Trophoblast cell (in vitro differentiated cells and primary cell): ENCODE measurements at regions not wholly inside any gene's neighbourhood (a gene's known extent, or its start where the extent isn't known, plus 50 kb on each side); places are given as distances from the start of the nearest gene placed in this dataset.

Experiments used
- DNase-seq, 2 donors: peaks; one replicate each; pipeline ENCODE4 v3.0.0-alpha.2; 2016
- H2AFZ ChIP-seq: 2 replicates; pipeline ENCODE4 v1.6.1; 2013; ENCODE audit warnings: low read length, moderate library complexity, mild to moderate bottlenecking; ENCODE audit not compliant: insufficient read depth, poor library complexity
- H2AK5ac ChIP-seq: 2 replicates; pipeline ENCODE4 v1.6.1; 2013; ENCODE audit warnings: mild to moderate bottlenecking, low read length
- H2BK120ac ChIP-seq: 2 replicates; pipeline ENCODE4 v1.6.1; 2013; ENCODE audit warnings: low read length, mild to moderate bottlenecking, moderate library complexity; ENCODE audit not compliant: insufficient read depth, poor library complexity
- H2BK12ac ChIP-seq: 2 replicates; pipeline ENCODE4 v1.6.1; 2013; ENCODE audit warnings: mild to moderate bottlenecking, low read length, moderate library complexity
- H2BK5ac ChIP-seq: 2 replicates; pipeline ENCODE4 v1.6.1; 2013; ENCODE audit warnings: low read length, low read depth, moderate library complexity, mild to moderate bottlenecking; ENCODE audit not compliant: poor library complexity
- H3K14ac ChIP-seq: 2 replicates; pipeline ENCODE4 v1.6.1; 2013; ENCODE audit warnings: mild to moderate bottlenecking, low read length
- H3K18ac ChIP-seq: 2 replicates; pipeline ENCODE4 v1.6.1; 2013; ENCODE audit warnings: mild to moderate bottlenecking, low read length
- H3K23ac ChIP-seq: 2 replicates; pipeline ENCODE4 v1.6.1; 2013; ENCODE audit warnings: low read length
- H3K27ac ChIP-seq: 2 replicates; pipeline ENCODE4 v1.5.1; 2013; ENCODE audit warnings: low read depth, mild to moderate bottlenecking, inconsistent platforms, low read length, moderate library complexity
- H3K27me3 ChIP-seq: 2 replicates; pipeline ENCODE4 v1.6.1; 2013; ENCODE audit warnings: inconsistent platforms, mild to moderate bottlenecking, low read length, moderate library complexity; ENCODE audit not compliant: insufficient read depth
- H3K36me3 ChIP-seq, 2 experiments: 1 replicate in 1 of 2; 2 replicates in 1 of 2; pipeline ENCODE4 v1.6.1; 2013; ENCODE audit warnings: low read length in 2 of 2, mild to moderate bottlenecking in 2 of 2, moderate library complexity in 1 of 2; ENCODE audit not compliant: insufficient read depth in 2 of 2, control insufficient read depth in 1 of 2
- H3K4ac ChIP-seq: 2 replicates; pipeline ENCODE4 v1.6.1; 2013; ENCODE audit warnings: low read depth, mild to moderate bottlenecking, low read length, moderate library complexity
- H3K4me1 ChIP-seq, 2 experiments: 1 replicate in 1 of 2; 2 replicates in 1 of 2; pipeline ENCODE4 v1.6.1; 2013; ENCODE audit warnings: low read length in 2 of 2, mild to moderate bottlenecking in 2 of 2, moderate library complexity in 1 of 2; ENCODE audit not compliant: insufficient read depth in 2 of 2, control insufficient read depth in 1 of 2
- H3K4me2 ChIP-seq: 2 replicates; pipeline ENCODE4 v1.6.1; 2013; ENCODE audit warnings: inconsistent platforms, mild to moderate bottlenecking, low read length, moderate library complexity
- H3K4me3 ChIP-seq: 2 replicates; pipeline ENCODE4 v1.5.1; 2013; ENCODE audit warnings: mild to moderate bottlenecking, low read depth, low read length, inconsistent platforms
- H3K79me1 ChIP-seq: one replicate; pipeline ENCODE4 v1.6.1; 2013; ENCODE audit warnings: low read length
- H3K79me2 ChIP-seq: 2 replicates; pipeline ENCODE4 v1.6.1; 2013; ENCODE audit warnings: low read length, mild to moderate bottlenecking; ENCODE audit not compliant: control insufficient read depth, insufficient read depth, poor library complexity
- H3K9ac ChIP-seq: 2 replicates; pipeline ENCODE4 v1.6.1; 2013; ENCODE audit warnings: mild to moderate bottlenecking, low read length
- H3K9me3 ChIP-seq: 2 replicates; pipeline ENCODE4 v1.6.1; 2013; ENCODE audit warnings: low read depth, mild to moderate bottlenecking, control low read depth, inconsistent platforms, low read length; ENCODE audit not compliant: insufficient read depth
- H4K12ac ChIP-seq: 2 replicates; pipeline ENCODE4 v1.6.1; 2013; ENCODE audit warnings: low read depth, mild to moderate bottlenecking, low read length, moderate library complexity
- H4K8ac ChIP-seq: 2 replicates; pipeline ENCODE4 v1.6.1; 2013; ENCODE audit warnings: low read depth, mild to moderate bottlenecking, low read length, moderate library complexity
- H4K91ac ChIP-seq: one replicate; pipeline ENCODE4 v1.6.1; 2013; ENCODE audit warnings: low read depth, mild to moderate bottlenecking, low read length, moderate library complexity
- WGBS: extraction: QIAGEN DNeasy Blood & Tissue Kit; methylation state at CpG from one replicate; pipeline ENCODE4 v1.1.7; 2013; ENCODE audit warnings: missing lambda C conversion rate; ENCODE audit not compliant: insufficient read length, insufficient coverage; ENCODE audit errors: extremely low coverage; 5-methylcytosine and 5-hydroxymethylcytosine counted together

DNA sequence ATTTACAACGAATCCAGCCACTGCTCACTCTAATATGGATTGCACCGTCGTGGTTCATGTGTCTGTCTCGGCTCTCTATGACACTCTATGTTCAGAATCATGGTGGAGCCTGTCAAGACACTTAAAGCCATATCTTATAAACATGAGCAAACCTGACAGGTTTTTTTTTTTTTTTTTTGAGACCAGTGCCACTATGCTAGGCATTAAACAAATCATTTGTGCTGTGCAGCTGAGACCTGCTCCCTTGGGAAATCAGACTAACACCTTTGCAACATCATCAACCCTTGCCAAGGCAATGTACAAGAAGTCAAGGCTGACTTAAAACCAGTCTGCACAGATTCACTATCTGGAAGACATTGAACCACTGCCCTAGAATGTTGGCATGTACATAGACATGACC is 181.2 kb upstream of the ANK3 start:
- H3K4me2 ChIP-seq = no peak overlapping the region
- no peak overlapping the region for H4K12ac ChIP-seq
- no peak overlapping the region for H3K23ac ChIP-seq
- H3K4me1 ChIP-seq = no peaks in the 10 kb centered on the region
- H2AK5ac ChIP-seq = no peak overlapping the region
- no peak overlapping the region for H3K14ac ChIP-seq
- no CpG with 5 or more reads among the region's 4 CpGs for WGBS
- no peak overlapping the region for H3K4me3 ChIP-seq
- no peaks in the 10 kb centered on the region for H3K9me3 ChIP-seq
- no peak overlapping the region for H3K27ac ChIP-seq
- H3K36me3 ChIP-seq = no peaks in the 10 kb centered on the region
- H3K27me3 ChIP-seq = no peaks in the 10 kb centered on the region
- H4K8ac ChIP-seq = no peak overlapping the region
- H2BK12ac ChIP-seq = no peak overlapping the region
- no peak overlapping the region for H2BK5ac ChIP-seq
- H3K9ac ChIP-seq = no peak overlapping the region
- no peaks in the 10 kb centered on the region for H3K79me1 ChIP-seq
- no peak overlapping the region for H3K4ac ChIP-seq
- no peak overlapping the region for H2AFZ ChIP-seq
- H3K79me2 ChIP-seq = no peaks in the 10 kb centered on the region
- DNase-seq = no peak
- no peak overlapping the region for H3K18ac ChIP-seq
- no peak overlapping the region for H2BK120ac ChIP-seq
- no peak overlapping the region for H4K91ac ChIP-seq

DNA sequence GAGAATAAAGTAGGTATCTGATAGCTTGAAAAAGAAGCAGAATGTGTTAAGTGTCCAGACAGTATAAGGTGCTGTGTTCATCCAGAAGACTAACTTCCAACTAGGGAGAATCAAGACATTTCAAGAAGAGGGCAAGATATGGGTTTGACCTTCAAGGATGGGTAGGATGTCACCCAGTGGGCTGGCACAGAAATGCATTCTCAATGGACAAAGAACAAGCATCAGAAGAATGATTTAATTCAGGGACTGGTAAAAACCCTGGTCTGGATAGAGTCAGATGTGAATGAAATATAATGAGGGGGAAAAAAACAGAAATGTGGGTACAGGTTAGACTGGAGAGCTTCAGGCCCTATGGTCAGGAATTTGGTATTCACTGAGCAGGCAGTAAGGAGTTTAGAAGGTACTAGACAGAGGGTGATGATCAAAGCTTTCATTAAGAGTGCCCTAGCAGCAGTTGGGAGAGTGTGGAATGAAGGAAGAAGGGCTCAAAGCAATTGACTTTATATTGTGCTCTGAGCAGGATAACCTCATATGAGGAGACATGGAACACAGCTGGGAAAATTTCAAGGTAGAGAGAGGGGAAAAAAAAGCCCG is 180.7 kb upstream of the ANK3 start:
- no peak overlapping the region for H4K91ac ChIP-seq
- H3K79me1 ChIP-seq = no peaks in the 10 kb centered on the region
- H2BK120ac ChIP-seq = no peak overlapping the region
- H3K4me2 ChIP-seq = no peak overlapping the region
- H3K79me2 ChIP-seq = no peaks in the 10 kb centered on the region
- no peak overlapping the region for H3K9ac ChIP-seq
- no peak overlapping the region for H3K18ac ChIP-seq
- H3K4me1 ChIP-seq = no peaks in the 10 kb centered on the region
- H3K9me3 ChIP-seq = no peaks in the 10 kb centered on the region
- no CpG with 5 or more reads among the region's 1 CpG for WGBS
- H2AK5ac ChIP-seq = no peak overlapping the region
- no peak overlapping the region for H2BK5ac ChIP-seq
- H3K36me3 ChIP-seq = no peaks in the 10 kb centered on the region
- no peak overlapping the region for H3K23ac ChIP-seq
- no peak overlapping the region for H4K12ac ChIP-seq
- H3K14ac ChIP-seq = no peak overlapping the region
- H2AFZ ChIP-seq = no peak overlapping the region
- no peak overlapping the region for H2BK12ac ChIP-seq
- no peak overlapping the region for H3K4ac ChIP-seq
- no peak overlapping the region for H4K8ac ChIP-seq
- no peak for DNase-seq
- H3K27ac ChIP-seq = no peak overlapping the region
- no peaks in the 10 kb centered on the region for H3K27me3 ChIP-seq
- no peak overlapping the region for H3K4me3 ChIP-seq

DNA sequence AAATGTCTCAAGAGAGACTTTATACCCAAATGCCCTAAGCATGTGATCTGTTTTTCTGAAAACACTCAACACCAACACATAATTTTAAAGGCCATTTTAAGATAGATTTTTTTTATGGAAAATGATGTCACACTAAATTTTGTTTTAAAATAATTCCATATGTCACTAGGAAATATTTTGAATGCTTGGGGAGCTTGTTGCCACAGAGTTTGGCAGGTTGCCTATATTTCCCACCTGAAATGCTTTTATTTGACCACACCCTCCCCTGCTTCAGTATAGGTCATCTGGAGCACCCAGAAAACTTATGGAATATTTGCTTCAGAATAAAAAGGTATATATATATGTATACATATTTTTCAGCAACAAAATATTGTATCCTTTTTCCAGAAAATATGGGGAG is 180.0 kb upstream of the ANK3 start:
- no peak overlapping the region for H3K4me2 ChIP-seq
- no peak overlapping the region for H2AK5ac ChIP-seq
- DNase-seq = no peak
- H3K23ac ChIP-seq = no peak overlapping the region
- H3K9ac ChIP-seq = no peak overlapping the region
- H3K79me2 ChIP-seq = no peaks in the 10 kb centered on the region
- H4K8ac ChIP-seq = no peak overlapping the region
- H3K4ac ChIP-seq = no peak overlapping the region
- no peaks in the 10 kb centered on the region for H3K79me1 ChIP-seq
- no peaks in the 10 kb centered on the region for H3K27me3 ChIP-seq
- H3K18ac ChIP-seq = no peak overlapping the region
- no peak overlapping the region for H2BK5ac ChIP-seq
- no peak overlapping the region for H3K14ac ChIP-seq
- H2BK12ac ChIP-seq = no peak overlapping the region
- H3K36me3 ChIP-seq = no peaks in the 10 kb centered on the region
- no peak overlapping the region for H3K4me3 ChIP-seq
- H4K91ac ChIP-seq = no peak overlapping the region
- no peak overlapping the region for H4K12ac ChIP-seq
- H3K9me3 ChIP-seq = no peaks in the 10 kb centered on the region
- no peaks in the 10 kb centered on the region for H3K4me1 ChIP-seq
- no peak overlapping the region for H2AFZ ChIP-seq
- no peak overlapping the region for H2BK120ac ChIP-seq
- no peak overlapping the region for H3K27ac ChIP-seq

DNA sequence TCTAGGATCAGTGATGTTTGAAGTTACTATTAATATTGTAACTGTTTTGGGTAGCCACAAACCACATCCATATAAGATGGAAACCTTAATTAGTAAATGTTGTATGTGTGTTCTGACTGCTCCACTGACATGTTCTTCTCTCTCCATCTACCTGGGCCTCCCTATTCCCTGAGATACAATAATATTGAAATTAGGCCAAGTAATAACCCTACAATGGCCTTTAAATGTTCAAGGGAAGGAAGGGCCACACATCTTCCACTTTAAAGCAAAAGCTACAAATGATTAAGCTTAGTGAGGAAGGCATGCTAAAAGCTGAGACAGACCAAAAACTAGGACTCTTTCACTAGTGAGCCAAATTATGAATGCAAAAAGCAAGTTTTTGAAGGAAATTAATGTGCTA is 176.4 kb upstream of the ANK3 start:
- DNase-seq = no peak
- H3K9me3 ChIP-seq = no peaks in the 10 kb centered on the region
- no peak overlapping the region for H4K12ac ChIP-seq
- no peak overlapping the region for H3K4ac ChIP-seq
- no peaks in the 10 kb centered on the region for H3K27me3 ChIP-seq
- H3K4me1 ChIP-seq = no peaks in the 10 kb centered on the region
- H3K79me1 ChIP-seq = no peaks in the 10 kb centered on the region
- no peak overlapping the region for H4K8ac ChIP-seq
- H3K79me2 ChIP-seq = no peaks in the 10 kb centered on the region
- no peak overlapping the region for H3K14ac ChIP-seq
- H4K91ac ChIP-seq = no peak overlapping the region
- H3K27ac ChIP-seq = no peak overlapping the region
- no peak overlapping the region for H2BK5ac ChIP-seq
- H2BK120ac ChIP-seq = no peak overlapping the region
- H3K4me2 ChIP-seq = no peak overlapping the region
- H3K9ac ChIP-seq = no peak overlapping the region
- H3K18ac ChIP-seq = no peak overlapping the region
- H3K36me3 ChIP-seq = no peaks in the 10 kb centered on the region
- no peak overlapping the region for H3K23ac ChIP-seq
- no peak overlapping the region for H3K4me3 ChIP-seq
- H2AFZ ChIP-seq = no peak overlapping the region
- H2AK5ac ChIP-seq = no peak overlapping the region
- H2BK12ac ChIP-seq = no peak overlapping the region
